Large intestine (tissue), 3 donors: ENCODE measurements at regions not wholly inside any gene's neighbourhood (a gene's known extent, or its start where the extent isn't known, plus 50 kb on each side); places are given as distances from the start of the nearest gene placed in this dataset.

Source experiments
- DNase-seq, 2 donors: peaks; one replicate each; pipeline versions ENCODE4 v3.0.0 to v3.0.0-alpha.2; 2013
- H3K27ac ChIP-seq: one replicate; pipeline ENCODE4 v1.5.1; 2013; ENCODE audit warnings: low read length
- H3K27me3 ChIP-seq: 2 replicates; pipeline ENCODE4 v1.6.1; 2013; ENCODE audit warnings: low read length; ENCODE audit not compliant: control insufficient read depth, insufficient read depth
- H3K36me3 ChIP-seq: 2 replicates; pipeline ENCODE4 v1.6.1; 2013; ENCODE audit warnings: low read length; ENCODE audit not compliant: control insufficient read depth, insufficient read depth
- H3K4me1 ChIP-seq: one replicate; pipeline ENCODE4 v1.6.1; 2013; ENCODE audit warnings: low read length; ENCODE audit not compliant: control insufficient read depth, insufficient read depth
- H3K4me3 ChIP-seq: one replicate; pipeline ENCODE4 v1.5.1; 2013; ENCODE audit warnings: low read length
- H3K9me3 ChIP-seq: one replicate; pipeline ENCODE4 v1.6.1; 2013; ENCODE audit warnings: mild to moderate bottlenecking, low read depth, low read length, moderate library complexity; ENCODE audit not compliant: control insufficient read depth
- WGBS: methylation state at CpG from one replicate; pipeline ENCODE4 v1.1.5; 2013; ENCODE audit warnings: low lambda C conversion rate; ENCODE audit not compliant: insufficient coverage; 5-methylcytosine and 5-hydroxymethylcytosine counted together

- no peaks in the 10 kb centered on the region for H3K36me3 ChIP-seq
- H3K27ac ChIP-seq = no peak overlapping the region
- H3K4me3 ChIP-seq = no peak overlapping the region
- no CpG with 5 or more reads among the region's 2 CpGs for WGBS
- H3K4me1 ChIP-seq = no peaks in the 10 kb centered on the region
- DNase-seq = no peak
- no peaks in the 10 kb centered on the region for H3K9me3 ChIP-seq
- no peaks in the 10 kb centered on the region for H3K27me3 ChIP-seq
Observed at GRCh38 chr12:58584880-58585279, 335.4 kb downstream of the LRIG3 start.

GRCh38 chr12:58586762-58587161 is 333.5 kb downstream of the LRIG3 start:
- no CpG with 5 or more reads among the region's 3 CpGs for WGBS
- Histone ChIP-seq H3K9me3 (no peaks in the 10 kb centered on the region), H3K4me1 (no peaks in the 10 kb centered on the region), H3K36me3 (no peaks in the 10 kb centered on the region), H3K27ac (no peak overlapping the region), H3K4me3 (no peak overlapping the region), H3K27me3 (no peaks in the 10 kb centered on the region)
- no peak for DNase-seq

- Histone ChIP-seq H3K27me3 (no peaks in the 10 kb centered on the region), H3K27ac (no peak overlapping the region), H3K36me3 (no peaks in the 10 kb centered on the region), H3K4me1 (no peaks in the 10 kb centered on the region), H3K4me3 (no peak overlapping the region), H3K9me3 (no peaks in the 10 kb centered on the region)
- WGBS = no CpG with 5 or more reads among the region's 3 CpGs
- DNase-seq = no peak
Observed at GRCh38 chr12:58588770-58589169, 331.5 kb downstream of the LRIG3 start.

- no peak overlapping the region for H3K27ac ChIP-seq
- 60% methylated on average over 2 of the region's 4 CpGs for WGBS
Observed at GRCh38 chr12:58592475-58593207, 327.7 kb downstream of the LRIG3 start.

GRCh38 chr12:58593557-58594304 is 326.6 kb downstream of the LRIG3 start:
- 94% methylated on average over 3 of the region's 6 CpGs for WGBS
- Histone ChIP-seq H3K27ac (no peak overlapping the region), H3K4me1 (no peaks in the 10 kb centered on the region), H3K9me3 (no peaks in the 10 kb centered on the region), H3K4me3 (no peak overlapping the region), H3K36me3 (no peaks in the 10 kb centered on the region), H3K27me3 (no peaks in the 10 kb centered on the region)
- no peak for DNase-seq

More at GRCh38 chr12:58592475-58593207, 327.7 kb downstream of the LRIG3 start:
- Histone ChIP-seq H3K36me3 (no peaks in the 10 kb centered on the region), H3K9me3 (no peaks in the 10 kb centered on the region), H3K4me1 (no peaks in the 10 kb centered on the region), H3K4me3 (no peak overlapping the region), H3K27me3 (no peaks in the 10 kb centered on the region)
- DNase-seq = no peak

GRCh38 chr12:58596381-58596780 is 323.9 kb downstream of the LRIG3 start:
- no peak overlapping the region for H3K27ac ChIP-seq
- no peaks in the 10 kb centered on the region for H3K36me3 ChIP-seq
- no peak overlapping the region for H3K4me3 ChIP-seq
- DNase-seq = no peak
- no peaks in the 10 kb centered on the region for H3K4me1 ChIP-seq
- no CpG with 5 or more reads among the region's 5 CpGs for WGBS
- H3K27me3 ChIP-seq = no peaks in the 10 kb centered on the region
- no peaks in the 10 kb centered on the region for H3K9me3 ChIP-seq

- Histone ChIP-seq H3K27me3 (no peaks in the 10 kb centered on the region), H3K4me3 (no peak overlapping the region), H3K27ac (no peak overlapping the region), H3K36me3 (no peaks in the 10 kb centered on the region), H3K4me1 (no peaks in the 10 kb centered on the region), H3K9me3 (no peaks in the 10 kb centered on the region)
- DNase-seq = no peak
- WGBS = no CpG with 5 or more reads among the region's 1 CpG
Observed at GRCh38 chr12:58601529-58601928, 318.8 kb downstream of the LRIG3 start.

- Histone ChIP-seq H3K27me3 (no peaks in the 10 kb centered on the region), H3K9me3 (no peaks in the 10 kb centered on the region), H3K4me1 (no peaks in the 10 kb centered on the region), H3K4me3 (no peak overlapping the region), H3K27ac (no peak overlapping the region), H3K36me3 (no peaks in the 10 kb centered on the region)
- DNase-seq = no peak
- WGBS = 100% methylated on average over 1 of the region's 6 CpGs
Observed at GRCh38 chr12:58602179-58602578, 318.1 kb downstream of the LRIG3 start.

- no peak for DNase-seq
- H3K4me3 ChIP-seq = no peak overlapping the region
- H3K4me1 ChIP-seq = no peaks in the 10 kb centered on the region
- no peaks in the 10 kb centered on the region for H3K27me3 ChIP-seq
- WGBS = 100% methylated on average over 1 of the region's 1 CpG
- H3K9me3 ChIP-seq = no peaks in the 10 kb centered on the region
- no peak overlapping the region for H3K27ac ChIP-seq
- H3K36me3 ChIP-seq = no peaks in the 10 kb centered on the region
Observed at GRCh38 chr12:58602736-58603135, 317.6 kb downstream of the LRIG3 start.

- 13% methylated on average over 1 of the region's 1 CpG for WGBS
- no peaks in the 10 kb centered on the region for H3K36me3 ChIP-seq
- H3K4me1 ChIP-seq = no peaks in the 10 kb centered on the region
- no peaks in the 10 kb centered on the region for H3K27me3 ChIP-seq
- no peak overlapping the region for H3K27ac ChIP-seq
- DNase-seq = no peak
- H3K4me3 ChIP-seq = no peak overlapping the region
- H3K9me3 ChIP-seq = no peaks in the 10 kb centered on the region
Observed at GRCh38 chr12:58607805-58608204, 312.5 kb downstream of the LRIG3 start.
